ENCODE measurements at regions not wholly inside any gene's neighbourhood (a gene's known extent, or its start where the extent isn't known, plus 50 kb on each side); places are given as distances from the start of the nearest gene placed in this dataset.

GRCh38 chr6:90934081-90934480 is 347.2 kb upstream of the MAP3K7 start:
- no peak for FAIRE-seq

- FAIRE-seq: no peak
Measured at GRCh38 chr6:90932351-90932750, 345.5 kb upstream of the MAP3K7 start.

GRCh38 chr6:90928051-90928450 is 341.2 kb upstream of the MAP3K7 start:
- no peak for FAIRE-seq

GRCh38 chr6:90925726-90926125 is 338.9 kb upstream of the MAP3K7 start:
- FAIRE-seq: no peak

- FAIRE-seq: no peak
Measured at GRCh38 chr6:90922325-90922724, 335.5 kb upstream of the MAP3K7 start.

- no peak for FAIRE-seq
Measured at GRCh38 chr6:90918361-90918760, 331.5 kb upstream of the MAP3K7 start.

- no peak for FAIRE-seq
Measured at GRCh38 chr6:90917376-90917775, 330.5 kb upstream of the MAP3K7 start.

- FAIRE-seq: no peak
Measured at GRCh38 chr6:90916968-90917367, 330.1 kb upstream of the MAP3K7 start.

GRCh38 chr6:90915224-90915915 is 328.5 kb upstream of the MAP3K7 start:
- FAIRE-seq: no peak

- no peak for FAIRE-seq
Measured at GRCh38 chr6:90914312-90914711, 327.4 kb upstream of the MAP3K7 start.

GRCh38 chr6:90913266-90913960 is 326.5 kb upstream of the MAP3K7 start:
- no peak for FAIRE-seq

GRCh38 chr6:90911642-90912041 is 324.8 kb upstream of the MAP3K7 start:
- FAIRE-seq: no peak

GRCh38 chr6:90910893-90911292 is 324.0 kb upstream of the MAP3K7 start:
- FAIRE-seq: no peak

- no peak for FAIRE-seq
Measured at GRCh38 chr6:90907931-90908655, 321.2 kb upstream of the MAP3K7 start.

- FAIRE-seq: no peak
Measured at GRCh38 chr6:90905351-90905750, 318.5 kb upstream of the MAP3K7 start.

GRCh38 chr6:90900034-90900433 is 313.2 kb upstream of the MAP3K7 start:
- FAIRE-seq: no peak

GRCh38 chr6:90898763-90899162 is 311.9 kb upstream of the MAP3K7 start:
- no peak for FAIRE-seq

- no peak for FAIRE-seq
Measured at GRCh38 chr6:90896075-90896547, 309.2 kb upstream of the MAP3K7 start.

- no peak for FAIRE-seq
Measured at GRCh38 chr6:90895299-90896074, 308.6 kb upstream of the MAP3K7 start.

GRCh38 chr6:90894285-90895130 is 307.6 kb upstream of the MAP3K7 start:
- no peak for FAIRE-seq

GRCh38 chr6:90893400-90893799 is 306.5 kb upstream of the MAP3K7 start:
- FAIRE-seq: no peak

- no peak for FAIRE-seq
Measured at GRCh38 chr6:90892271-90892670, 305.4 kb upstream of the MAP3K7 start.

Measured in colon (tissue), 2 donors.